ENCODE measurements at regions not wholly inside any gene's neighbourhood (a gene's known extent, or its start where the extent isn't known, plus 50 kb on each side); places are given as distances from the start of the nearest gene placed in this dataset.

- TF ChIP-seq CTCF (IDR thresholded peaks at IDR 0.05; ENCODE audit: unreplicated experiment): no peak
- Mint-ChIP-seq H3K27ac (ENCODE audit: unreplicated experiment) (no peak overlapping the region), H3K9me3 (ENCODE audit: unreplicated experiment) (no peaks in the 10 kb centered on the region), H3K36me3 (ENCODE audit: low read depth, unreplicated experiment) (no peaks in the 10 kb centered on the region), H3K4me3 (ENCODE audit: unreplicated experiment) (no peak overlapping the region), H3K27me3 (ENCODE audit: unreplicated experiment) (no peaks in the 10 kb centered on the region), H3K4me1 (ENCODE audit: unreplicated experiment) (no peaks in the 10 kb centered on the region)
- no peak for DNase-seq (ENCODE audit: low spot score)
Observed at GRCh38 chr4:110916505-110916904, 293.6 kb upstream of the PITX2 start.

- no peak for TF ChIP-seq CTCF (IDR thresholded peaks at IDR 0.05; ENCODE audit: unreplicated experiment)
- no peaks in the 10 kb centered on the region for H3K4me1 Mint-ChIP-seq (ENCODE audit: unreplicated experiment)
Observed at GRCh38 chr4:110917835-110918234, 295.0 kb upstream of the PITX2 start.

GRCh38 chr4:110920990-110921389 is 298.1 kb upstream of the PITX2 start:
- Mint-ChIP-seq H3K27ac (ENCODE audit: unreplicated experiment) (no peak overlapping the region), H3K27me3 (ENCODE audit: unreplicated experiment) (no peaks in the 10 kb centered on the region), H3K4me1 (ENCODE audit: unreplicated experiment) (no peaks in the 10 kb centered on the region), H3K4me3 (ENCODE audit: unreplicated experiment) (no peak overlapping the region), H3K36me3 (ENCODE audit: low read depth, unreplicated experiment) (no peaks in the 10 kb centered on the region), H3K9me3 (ENCODE audit: unreplicated experiment) (no peaks in the 10 kb centered on the region)
- no peak for TF ChIP-seq CTCF (IDR thresholded peaks at IDR 0.05; ENCODE audit: unreplicated experiment)
- DNase-seq (ENCODE audit: low spot score): no peak

More at GRCh38 chr4:110917835-110918234, 295.0 kb upstream of the PITX2 start:
- no peak for DNase-seq (ENCODE audit: low spot score)
- Mint-ChIP-seq H3K27me3 (ENCODE audit: unreplicated experiment) (no peaks in the 10 kb centered on the region), H3K27ac (ENCODE audit: unreplicated experiment) (no peak overlapping the region), H3K36me3 (ENCODE audit: low read depth, unreplicated experiment) (no peaks in the 10 kb centered on the region), H3K4me3 (ENCODE audit: unreplicated experiment) (no peak overlapping the region), H3K9me3 (ENCODE audit: unreplicated experiment) (no peaks in the 10 kb centered on the region)

GRCh38 chr4:110924761-110925160 is 301.9 kb upstream of the PITX2 start:
- Mint-ChIP-seq H3K9me3 (ENCODE audit: unreplicated experiment) (no peaks in the 10 kb centered on the region), H3K4me3 (ENCODE audit: unreplicated experiment) (no peak overlapping the region), H3K4me1 (ENCODE audit: unreplicated experiment) (no peaks in the 10 kb centered on the region), H3K36me3 (ENCODE audit: low read depth, unreplicated experiment) (no peaks in the 10 kb centered on the region), H3K27ac (ENCODE audit: unreplicated experiment) (no peak overlapping the region), H3K27me3 (ENCODE audit: unreplicated experiment) (peaks cover 2% of the 10 kb centered on the region)
- no peak for TF ChIP-seq CTCF (IDR thresholded peaks at IDR 0.05; ENCODE audit: unreplicated experiment)
- no peak for DNase-seq (ENCODE audit: low spot score)

GRCh38 chr4:110926841-110927400 is 304.0 kb upstream of the PITX2 start:
- DNase-seq (ENCODE audit: low spot score): no peak
- Mint-ChIP-seq H3K36me3 (ENCODE audit: low read depth, unreplicated experiment) (no peaks in the 10 kb centered on the region), H3K27me3 (ENCODE audit: unreplicated experiment) (peaks cover 2% of the 10 kb centered on the region), H3K4me3 (ENCODE audit: unreplicated experiment) (no peak overlapping the region), H3K9me3 (ENCODE audit: unreplicated experiment) (no peaks in the 10 kb centered on the region), H3K4me1 (ENCODE audit: unreplicated experiment) (no peaks in the 10 kb centered on the region), H3K27ac (ENCODE audit: unreplicated experiment) (no peak overlapping the region)
- no peak for TF ChIP-seq CTCF (IDR thresholded peaks at IDR 0.05; ENCODE audit: unreplicated experiment)
